A549 (cell line): ENCODE measurements at regions not wholly inside any gene's neighbourhood (a gene's known extent, or its start where the extent isn't known, plus 50 kb on each side); places are given as distances from the start of the nearest gene placed in this dataset.

Experiments used
- ATAC-seq, 2 experiments: fragments of 200-7000 bp in 1 of 2; fragments of >200 bp in 1 of 2; cut with Nextera tagmentation in 1 of 2; cut with Tn5 transposase in 1 of 2; 3 replicates each; pipeline versions ENCODE4 v1.8.0 to v1.9.1; 2018 to 2020; ENCODE audit warnings: mild to moderate bottlenecking in 1 of 2, moderate library complexity in 1 of 2
- CTCF ChIA-PET: fragments of 300-600 bp; sonication (Branson Sonifier 250); formaldehyde crosslinking; extraction: SDS; loops from one replicate; lab custom pipeline; 2021; ENCODE audit warnings: antibody characterized with exemption, inconsistent platforms; lab: Yijun Ruan, JAX
- POLR2A ChIA-PET: fragments of 350-600 bp; formaldehyde crosslinking; extraction: SDS; loops from one replicate; lab custom pipeline; 2021; ENCODE audit warnings: antibody characterized with exemption, inconsistent platforms; lab: Yijun Ruan, JAX
- DNase-seq, 2 experiments: peaks; one replicate each; pipeline versions ENCODE4 v3.0.0 to v3.0.0-alpha.2; 2011 to 2016; ENCODE audit warnings: low read depth in 1 of 2, low spot score in 1 of 2
- FAIRE-seq: peaks from 2 replicates; lab custom pipeline; 2011; peaks lifted over from hg19 to GRCh38; lab: Jason Lieb, UNC
- H3K27ac ChIP-seq, 2 experiments: fragments of >200 bp; sonication (Bioruptor Twin); formaldehyde crosslinking; 3 replicates each; pipeline ENCODE4 v1.5.1; 2016 to 2017
- H3K4me1 ChIP-seq: fragments of >200 bp; sonication (Bioruptor Twin); formaldehyde crosslinking; 3 replicates; pipeline ENCODE4 v1.6.1; 2016
- H3K4me2 ChIP-seq: fragments of >200 bp; sonication (Bioruptor Twin); formaldehyde crosslinking; 3 replicates; pipeline ENCODE4 v1.6.1; 2016
- H3K4me3 ChIP-seq: fragments of >200 bp; sonication (Bioruptor Twin); formaldehyde crosslinking; 3 replicates; pipeline ENCODE4 v1.5.1; 2016
- H3K9me3 ChIP-seq: fragments of >200 bp; sonication (Bioruptor Twin); formaldehyde crosslinking; 3 replicates; pipeline ENCODE4 v1.6.1; 2016
- ATOH8 ChIP-seq: fragments of 250-450 bp; sonication (Bioruptor Pico); IDR thresholded peaks from 2 replicates; pipeline ENCODE4 v1.5.0; 2020; ENCODE audit warnings: low read depth, mild to moderate bottlenecking, moderate library complexity
- BHLHE40 ChIP-seq: IDR thresholded peaks from 2 replicates; pipeline ENCODE4 v1.6.1; 2012; ENCODE audit warnings: low read depth, low read length, inconsistent platforms
- CBX2 ChIP-seq: fragments of 200-600 bp; sonication (generic); IDR thresholded peaks from 2 replicates; pipeline ENCODE4 v1.6.1; 2016; ENCODE audit warnings: low read depth, mild to moderate bottlenecking, borderline replicate concordance
- CEBPB ChIP-seq, 2 experiments: fragments of >200 bp in 1 of 2; sonication (Bioruptor Twin) in 1 of 2; formaldehyde crosslinking in 1 of 2; IDR thresholded peaks; 2 replicates each; pipeline ENCODE4 v1.6.1; 2012 to 2016
- EHMT2 ChIP-seq: fragments of 200-600 bp; sonication (generic); IDR thresholded peaks from 2 replicates; pipeline ENCODE4 v1.6.1; 2016; ENCODE audit warnings: antibody characterized with exemption, low read depth, mild to moderate bottlenecking, moderate library complexity
- FOSB ChIP-seq: fragments of 250-450 bp; sonication (Bioruptor Pico); IDR thresholded peaks from 2 replicates; pipeline ENCODE4 v1.5.0; 2020; ENCODE audit warnings: mild to moderate bottlenecking, moderate library complexity
- FOSL2 ChIP-seq, 2 experiments: fragments of 450-650 bp in 1 of 2; fragments of >200 bp in 1 of 2; sonication (Bioruptor Twin) in 1 of 2; formaldehyde crosslinking; IDR thresholded peaks; 2 replicates each; pipeline versions ENCODE4 v1.5.0 to v1.6.1; 2016 to 2020; ENCODE audit warnings: mild to moderate bottlenecking in 1 of 2, moderate library complexity in 1 of 2
- HDAC2 ChIP-seq: fragments of 200-600 bp; sonication (generic); IDR thresholded peaks from 2 replicates; pipeline ENCODE4 v1.6.1; 2016
- HEYL ChIP-seq: fragments of 250-450 bp; sonication (Bioruptor Pico); IDR thresholded peaks from 2 replicates; pipeline ENCODE4 v1.8.0; 2021; ENCODE audit warnings: mild to moderate bottlenecking, moderate library complexity
- HOXB13 ChIP-seq: fragments of 250-450 bp; sonication (Bioruptor Pico); IDR thresholded peaks from 2 replicates; pipeline ENCODE4 v1.5.0; 2020; ENCODE audit warnings: low read depth, mild to moderate bottlenecking, moderate library complexity
- JUN ChIP-seq, 2 experiments: fragments of >200 bp; sonication (Bioruptor Twin); formaldehyde crosslinking; IDR thresholded peaks; 2 replicates in 1 of 2; 3 replicates in 1 of 2; pipeline ENCODE4 v1.6.1; 2016 to 2017
- KDM5A ChIP-seq: fragments of 200-600 bp; sonication (generic); IDR thresholded peaks from 2 replicates; pipeline ENCODE4 v1.6.1; 2016; ENCODE audit warnings: antibody characterized with exemption, mild to moderate bottlenecking
- NPAS2 ChIP-seq: fragments of 250-450 bp; sonication (Bioruptor Pico); IDR thresholded peaks from 2 replicates; pipeline ENCODE4 v1.8.0; 2022; ENCODE audit warnings: mild to moderate bottlenecking, moderate library complexity, borderline replicate concordance
- NR3C1 ChIP-seq: fragments of >200 bp; sonication (Bioruptor Twin); formaldehyde crosslinking; IDR thresholded peaks from 3 replicates; pipeline ENCODE4 v1.6.1; 2017
- POLR2AphosphoS2 ChIP-seq: conservative IDR thresholded peaks from 2 replicates; pipeline ENCODE4 v1.6.1; 2012; ENCODE audit warnings: low read length, improper control_type of control experiment, inconsistent platforms
- RARB ChIP-seq: fragments of 250-450 bp; sonication (Bioruptor Pico); IDR thresholded peaks from 2 replicates; pipeline ENCODE4 v1.8.0; 2021; ENCODE audit warnings: mild to moderate bottlenecking, moderate library complexity
- REST ChIP-seq: fragments of 200-600 bp; sonication (generic); IDR thresholded peaks from 2 replicates; pipeline ENCODE4 v1.6.1; 2016; ENCODE audit warnings: antibody characterized with exemption, mild to moderate bottlenecking, moderate library complexity
- RFX5 ChIP-seq: fragments of 450-650 bp; IDR thresholded peaks from 2 replicates; pipeline ENCODE4 v1.7.1; 2014; ENCODE audit warnings: antibody characterized with exemption, mild to moderate bottlenecking, moderate library complexity
- SMC3 ChIP-seq: fragments of >200 bp; sonication (Bioruptor Twin); formaldehyde crosslinking; IDR thresholded peaks from 3 replicates; pipeline ENCODE4 v1.6.1; 2018; ENCODE audit warnings: inconsistent platforms
- TFCP2L1 ChIP-seq: fragments of 250-450 bp; sonication (Bioruptor Pico); IDR thresholded peaks from 2 replicates; pipeline ENCODE4 v1.5.0; 2021; ENCODE audit warnings: mild to moderate bottlenecking
- USF2 ChIP-seq: fragments of 450-650 bp; IDR thresholded peaks from 2 replicates; pipeline ENCODE4 v1.6.1; 2014; ENCODE audit warnings: antibody characterized with exemption
- ZFP36 ChIP-seq: fragments of 450-650 bp; IDR thresholded peaks from 2 replicates; pipeline ENCODE4 v1.6.1; 2014; ENCODE audit warnings: borderline replicate concordance; ENCODE audit not compliant: partially characterized antibody
- WGBS: methylation state at CpG from one replicate; pipeline ENCODE4 v1.1.6; 2017; ENCODE audit errors: missing lambda C conversion rate; 5-methylcytosine and 5-hydroxymethylcytosine counted together

- H3K4me2 ChIP-seq = no peak overlapping the region
- CTCF ChIA-PET = no interaction called here
- POLR2A ChIA-PET = no interaction called here
- no peaks in the 10 kb centered on the region for H3K9me3 ChIP-seq
- FAIRE-seq (no peak), ATAC-seq (no peak), DNase-seq (no peak)
- WGBS = 53% methylated on average over 3 of the region's 3 CpGs
- H3K27ac ChIP-seq = no peak overlapping the region
- no peaks in the 10 kb centered on the region for H3K4me1 ChIP-seq
- no peak overlapping the region for H3K4me3 ChIP-seq
- no peak for TF ChIP-seq TFCP2L1 (CRISPR knock-in tag)
- no peak for TF ChIP-seq CBX2
- no peak for TF ChIP-seq KDM5A
- no peak for TF ChIP-seq ATOH8
These were observed 279.1 kb downstream of the ZEB2 start for GRCh38 chr2:144240656-144241339.

- ATAC-seq (no peak), DNase-seq (no peak), FAIRE-seq (no peak)
- 86% methylated on average over 1 of the region's 1 CpG for WGBS
- ChIA-PET CTCF (no interaction called here), POLR2A (no interaction called here)
- TF ChIP-seq HEYL (CRISPR knock-in tag) (no peak), REST (no peak), NPAS2 (CRISPR knock-in tag) (no peak), SMC3 (no peak), RARB (CRISPR knock-in tag) (no peak), FOSB (no peak), BHLHE40 (no peak), EHMT2 (no peak), ZFP36 (no peak), CBX2 (no peak), USF2 (no peak), JUN (IDR thresholded peaks at IDR 0.05) (no peak), HDAC2 (no peak), FOSL2 (IDR thresholded peaks at IDR 0.05) (no peak), FOSL2 (CRISPR knock-in tag; IDR thresholded peaks at IDR 0.05) (no peak), HOXB13 (CRISPR knock-in tag) (no peak), POLR2AphosphoS2 (no peak), CEBPB (IDR thresholded peaks at IDR 0.05) (no peak), NR3C1 (no peak), RFX5 (no peak)
- Histone ChIP-seq H3K4me3 (no peak overlapping the region), H3K4me2 (no peak overlapping the region), H3K9me3 (no peaks in the 10 kb centered on the region), H3K4me1 (no peaks in the 10 kb centered on the region), H3K27ac (no peak overlapping the region)
These were observed 280.2 kb downstream of the ZEB2 start for GRCh38 chr2:144239726-144240125.
